Myocyte (in vitro differentiated cells): ENCODE measurements at regions not wholly inside any gene's neighbourhood (a gene's known extent, or its start where the extent isn't known, plus 50 kb on each side); places are given as distances from the start of the nearest gene placed in this dataset.
"Not testable (repeated sequence)": the region's sequence is repeated elsewhere in the genome, so short reads cannot be mapped to it uniquely, and the experiment has no call there.

Source experiments
- DNase-seq: peaks from one replicate; pipeline ENCODE4 v3.0.0-alpha.2; 2012; ENCODE audit warnings: low read depth

DNA sequence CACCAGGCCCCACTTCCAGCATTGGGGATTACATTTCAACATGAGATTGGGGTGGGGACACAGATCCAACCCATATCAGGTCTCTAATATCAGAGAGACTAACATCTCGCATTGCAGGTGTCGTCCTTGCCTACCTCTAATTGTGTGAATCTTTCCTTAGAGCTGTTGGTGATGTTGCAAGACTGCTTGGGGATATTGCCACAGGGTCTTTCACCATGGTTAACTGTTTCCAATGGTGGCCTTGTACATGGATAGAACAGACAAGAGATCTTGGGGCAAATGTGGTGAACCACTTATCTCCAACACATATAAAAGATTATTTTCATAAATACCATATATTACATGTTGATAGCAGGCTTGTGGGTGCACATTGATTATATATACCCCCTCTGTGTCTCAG lies 270.3 kb upstream of the LINC00305 start:
- DNase-seq = no peak

DNA sequence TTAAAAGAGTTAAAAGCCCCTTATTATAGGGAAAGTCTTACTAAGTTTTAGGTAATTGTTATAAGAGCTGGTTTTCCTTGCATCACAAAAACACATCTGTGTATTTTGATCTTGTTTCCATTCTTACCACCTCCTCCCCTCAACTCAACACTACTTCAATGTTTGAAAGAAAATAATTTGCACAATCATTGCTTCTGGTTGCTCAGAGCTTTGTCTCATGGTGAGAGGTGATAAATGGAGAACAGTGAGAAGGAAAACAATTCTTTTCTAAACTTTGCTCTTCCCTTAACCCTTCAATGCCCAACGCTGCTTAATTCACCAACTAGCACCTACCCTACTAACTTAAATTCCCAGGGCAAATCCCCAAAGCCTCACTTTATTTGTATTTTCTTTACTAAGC lies 268.1 kb upstream of the LINC00305 start:
- no peak for DNase-seq

DNA sequence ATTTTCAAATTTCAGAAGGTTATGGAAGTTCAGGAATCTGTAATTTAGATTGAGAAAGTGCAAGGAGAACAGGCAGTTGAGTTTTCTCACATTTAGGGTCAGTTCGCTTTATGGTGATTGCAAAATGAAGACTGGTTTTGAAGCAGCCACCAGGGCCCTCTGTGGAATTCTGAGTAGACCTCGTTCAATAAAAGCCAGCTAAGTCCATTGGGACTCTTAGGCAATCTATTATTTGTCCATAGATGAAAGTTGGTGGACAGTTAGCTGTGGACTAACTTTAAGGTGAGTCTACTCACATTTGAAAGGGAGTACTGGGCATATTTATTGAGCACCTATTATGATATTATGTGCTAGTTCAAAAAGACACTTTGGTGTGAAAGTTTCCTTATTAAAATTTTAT lies 266.3 kb upstream of the LINC00305 start:
- no peak for DNase-seq

DNA sequence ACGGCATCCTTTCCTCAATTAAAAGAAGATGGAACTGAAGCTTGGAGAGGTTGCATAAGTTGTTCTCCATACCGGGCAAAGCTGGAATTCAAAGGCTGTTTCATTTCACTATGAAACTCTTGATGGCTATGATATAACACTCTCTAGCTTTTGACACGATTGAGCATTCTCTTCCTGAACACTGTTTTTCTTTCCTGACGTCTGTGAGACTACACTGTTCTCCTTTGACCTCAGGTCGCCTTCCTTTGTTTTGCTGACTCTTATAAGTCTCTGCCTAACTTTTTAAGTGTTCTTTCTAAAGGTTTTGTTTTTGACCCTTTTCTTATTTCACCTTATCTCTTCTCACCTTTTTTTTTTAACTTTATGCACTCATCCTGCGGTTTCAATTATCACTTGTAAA lies 261.8 kb upstream of the LINC00305 start:
- no peak for DNase-seq

DNA sequence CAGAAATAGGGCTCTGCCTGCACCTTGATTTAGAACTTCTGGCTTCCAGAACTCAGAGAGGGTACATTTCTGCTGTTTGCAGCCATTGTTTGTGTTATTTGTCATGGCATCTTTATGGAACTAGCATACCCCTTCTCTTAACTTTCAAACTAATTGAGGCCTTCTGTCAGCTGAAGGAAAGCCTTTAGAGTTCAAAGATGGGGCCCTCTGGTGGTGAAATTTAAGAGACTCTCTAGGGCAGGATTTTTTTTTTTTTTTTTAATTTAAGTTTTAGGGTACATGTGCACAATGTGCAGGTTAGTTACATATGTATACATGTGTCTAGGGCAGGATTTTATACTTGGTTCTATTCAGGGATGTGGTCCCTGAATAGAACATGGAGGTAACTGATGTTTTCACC lies 260.6 kb upstream of the LINC00305 start:
- no peak for DNase-seq

DNA sequence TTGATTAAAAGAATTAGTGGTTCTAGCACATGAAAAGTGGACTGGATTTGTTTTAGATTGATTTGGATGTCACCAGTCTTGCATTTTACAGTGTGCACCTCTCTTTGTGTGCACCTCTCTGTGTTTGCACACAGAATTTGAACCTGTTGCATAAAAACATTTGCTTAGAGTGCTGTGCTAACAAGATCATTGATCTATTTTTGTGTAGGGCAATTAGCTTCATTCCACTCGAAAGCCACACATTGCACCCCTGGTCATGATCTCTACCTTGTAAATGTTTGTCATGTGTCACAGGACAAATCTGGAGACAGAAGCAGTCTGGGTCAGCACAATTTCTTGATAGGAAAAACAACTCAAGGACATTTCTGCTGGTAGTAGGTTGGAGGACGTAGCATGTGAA lies 258.7 kb upstream of the LINC00305 start:
- no peak for DNase-seq

DNA sequence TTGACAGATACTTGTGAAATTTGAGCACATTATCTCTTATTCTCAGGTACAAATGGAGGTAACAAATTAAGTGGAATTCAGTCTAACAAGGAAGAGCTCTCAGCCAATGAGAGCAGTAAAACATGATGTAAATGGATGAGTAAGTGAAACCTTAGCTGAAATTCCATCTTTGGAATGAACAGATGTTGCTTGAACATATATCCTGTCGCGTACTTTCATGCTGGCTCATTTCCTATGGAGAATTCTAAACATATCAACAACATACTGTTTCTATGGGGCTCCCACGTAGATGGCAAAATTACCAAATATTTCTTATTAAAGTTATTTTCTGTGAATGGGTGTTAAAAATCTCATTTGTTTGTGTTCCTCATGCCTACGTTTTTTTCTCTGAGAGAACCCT lies 256.3 kb upstream of the LINC00305 start:
- DNase-seq = no peak

DNA sequence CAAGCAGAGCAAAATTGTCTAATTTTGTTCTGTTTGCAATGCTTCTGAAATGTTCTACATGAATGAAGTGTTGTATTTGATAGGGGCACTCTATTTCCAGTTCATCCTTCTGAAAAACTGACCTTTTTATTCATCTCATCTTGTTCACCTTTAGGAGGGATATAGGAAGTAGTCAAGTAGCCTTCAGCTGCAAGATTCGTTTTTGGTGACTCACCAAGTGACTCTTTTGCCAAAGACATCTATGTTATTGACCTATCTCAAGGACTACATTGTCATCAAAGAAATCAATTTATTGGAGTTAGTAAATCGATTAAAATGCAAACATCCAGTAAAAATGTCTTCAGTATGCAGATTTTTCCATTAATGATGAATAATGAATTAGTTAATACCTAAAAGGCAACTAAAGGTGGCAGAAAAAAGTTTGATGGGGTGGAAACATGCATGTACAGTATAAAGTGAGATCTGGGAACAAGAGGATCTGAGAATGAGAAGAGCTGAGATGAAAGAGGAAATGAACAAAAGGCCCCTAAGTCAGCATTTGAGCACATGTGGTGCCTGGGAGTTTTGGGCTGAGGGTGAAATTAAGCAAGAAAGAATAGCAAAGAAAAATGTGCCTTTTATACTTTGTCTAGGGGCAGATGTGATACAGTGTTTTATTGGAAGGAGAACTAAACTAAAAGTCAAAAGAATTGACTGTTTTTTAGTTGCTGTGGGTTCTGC lies 255.1 kb upstream of the LINC00305 start:
- DNase-seq = no peak

DNA sequence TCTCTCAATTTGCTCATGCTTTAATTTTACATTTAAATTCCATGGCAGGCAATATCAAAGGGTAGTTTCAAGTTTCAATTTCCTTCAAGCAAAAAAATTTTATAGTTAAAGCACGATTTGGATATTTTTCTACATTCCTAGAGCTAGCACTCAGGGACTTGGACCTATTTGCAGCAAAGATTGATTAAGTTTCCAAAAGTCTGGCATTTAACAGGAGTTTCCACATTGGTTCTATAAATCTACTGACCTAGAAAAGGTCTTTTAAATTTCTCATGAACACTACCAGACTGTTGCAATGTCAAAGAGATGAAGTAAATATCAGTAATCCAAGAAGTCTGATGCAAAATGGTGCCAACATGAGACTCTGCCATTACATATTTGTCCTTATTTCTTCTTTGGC lies 253.7 kb upstream of the LINC00305 start:
- DNase-seq = no peak

DNA sequence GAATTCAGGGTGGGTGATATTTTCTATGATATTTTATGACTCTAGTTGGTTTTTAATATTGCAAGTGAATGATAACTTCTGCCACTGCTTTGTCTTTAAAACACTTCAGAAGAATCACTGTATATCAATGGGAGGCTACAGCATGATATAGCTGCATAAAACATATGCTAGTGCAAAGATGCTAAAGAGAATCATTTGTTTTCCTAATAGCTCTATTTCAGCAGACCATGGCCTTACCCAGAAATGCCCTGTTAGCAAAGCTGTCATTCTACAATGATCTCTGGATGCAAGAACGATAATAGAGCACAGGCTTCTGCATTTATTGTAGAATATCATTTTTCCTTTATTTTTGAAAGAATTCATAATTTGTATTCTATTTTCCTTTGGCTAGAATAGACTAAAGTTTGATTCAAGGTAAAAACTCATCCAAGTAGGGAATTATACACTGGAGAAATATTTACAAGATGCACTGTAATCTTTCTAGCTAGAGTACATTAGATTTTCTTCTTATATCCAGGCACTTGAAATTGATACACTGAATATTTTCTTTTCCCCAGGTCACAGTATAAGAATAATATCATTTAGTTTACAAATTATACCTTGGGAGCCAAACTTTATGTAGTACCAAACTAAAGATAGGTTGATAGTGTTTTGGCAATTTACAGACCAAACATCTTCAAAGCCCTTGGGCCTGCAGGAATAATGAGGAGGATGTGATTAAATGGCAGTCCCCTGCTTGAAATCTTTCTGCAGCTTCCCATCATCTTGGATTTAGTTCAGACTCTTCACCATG lies 252.6 kb upstream of the LINC00305 start:
- no peak for DNase-seq

DNA sequence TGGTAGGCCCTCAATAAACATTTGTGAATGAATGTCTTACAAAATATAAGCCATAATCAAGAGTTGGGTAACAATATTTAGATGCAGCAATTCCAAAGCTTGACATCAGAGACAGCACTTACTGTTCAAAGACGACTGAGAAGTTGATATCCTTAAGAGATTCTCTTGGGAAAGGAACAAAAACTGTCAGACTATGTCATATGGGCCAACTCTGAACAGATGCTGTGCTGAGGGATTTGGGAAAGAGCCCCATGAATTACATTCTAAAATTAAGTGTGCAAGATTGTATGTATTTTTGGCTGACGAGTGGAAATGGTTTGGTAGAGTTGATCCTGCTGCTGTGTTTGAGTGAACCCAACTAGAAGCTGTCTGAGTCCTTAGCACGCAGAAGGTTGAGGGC lies 250.7 kb upstream of the LINC00305 start:
- DNase-seq = no peak

DNA sequence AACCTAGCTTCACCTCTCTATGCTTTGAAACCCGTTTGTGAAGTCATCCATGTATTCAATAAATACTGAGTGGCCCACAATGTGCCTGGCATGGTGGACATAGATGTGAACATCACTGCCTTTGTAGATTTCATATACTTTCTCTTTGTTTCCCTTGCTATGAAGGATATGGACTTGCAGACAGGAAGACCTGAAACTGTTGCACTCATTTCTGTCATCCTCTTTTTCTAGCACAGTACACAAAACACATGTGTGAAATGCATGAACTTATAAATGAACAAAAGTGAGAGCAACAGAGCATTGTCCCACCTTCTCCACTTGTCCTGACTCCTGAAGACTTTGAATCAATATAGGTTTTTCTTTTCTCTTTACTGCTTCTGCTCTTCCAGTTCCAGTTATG lies 249.4 kb upstream of the LINC00305 start:
- no peak for DNase-seq

DNA sequence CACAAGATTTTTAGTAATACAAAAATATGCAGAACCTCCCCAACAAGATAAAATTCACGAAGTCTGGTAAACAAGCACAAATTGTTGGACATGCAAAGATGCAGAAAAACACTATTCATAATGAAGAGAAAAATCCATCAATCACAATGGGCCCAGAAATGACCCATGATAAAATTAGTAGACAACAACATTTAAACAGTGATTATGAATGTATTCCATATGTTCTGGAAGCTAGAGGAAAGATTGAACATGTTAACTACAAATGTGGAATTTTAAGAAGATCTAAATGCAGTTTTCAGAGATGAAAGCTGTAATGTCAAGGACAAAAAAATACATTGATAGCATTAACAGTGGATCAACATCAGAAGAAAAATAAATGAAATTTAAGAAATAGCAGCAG lies 243.3 kb upstream of the LINC00305 start:
- no peak for DNase-seq

DNA sequence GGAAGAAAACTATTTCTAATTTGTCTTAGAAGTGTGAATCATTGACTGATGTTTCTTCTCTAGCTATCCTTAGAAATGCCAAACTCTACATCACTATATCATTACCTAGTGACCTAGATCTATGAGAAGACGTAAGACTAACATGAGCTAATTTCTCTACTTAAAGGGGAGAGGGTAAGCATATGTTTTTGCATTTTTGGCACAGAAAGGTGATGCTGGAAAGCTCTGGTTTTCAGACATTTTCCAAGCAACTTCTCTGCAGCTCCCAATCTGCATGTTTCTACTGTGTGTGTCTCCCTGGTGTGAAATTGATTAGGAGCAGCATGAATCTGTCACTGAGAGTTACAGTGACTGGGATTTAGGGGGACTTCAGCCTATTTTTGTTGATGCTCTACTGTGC lies 235.2 kb upstream of the LINC00305 start:
- no peak for DNase-seq

DNA sequence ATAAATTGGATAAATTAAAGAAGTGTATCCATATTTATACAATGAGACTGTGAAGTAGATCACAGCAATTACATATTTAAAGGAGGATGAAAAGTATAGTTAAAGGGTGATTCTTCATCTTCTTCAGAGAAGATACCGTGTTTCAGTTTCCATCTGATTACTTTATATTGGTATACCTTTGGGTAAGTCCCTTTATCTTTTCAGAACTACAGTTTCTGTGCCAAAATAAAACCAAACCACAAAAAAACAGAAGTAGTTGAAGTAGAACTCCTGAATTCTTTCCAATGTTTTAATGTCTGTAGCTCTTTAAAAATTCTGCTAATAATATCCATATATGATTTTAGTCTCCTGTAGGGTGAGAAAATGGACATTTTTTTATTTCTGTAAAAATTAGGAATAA lies 231.2 kb upstream of the LINC00305 start:
- DNase-seq = no peak

DNA sequence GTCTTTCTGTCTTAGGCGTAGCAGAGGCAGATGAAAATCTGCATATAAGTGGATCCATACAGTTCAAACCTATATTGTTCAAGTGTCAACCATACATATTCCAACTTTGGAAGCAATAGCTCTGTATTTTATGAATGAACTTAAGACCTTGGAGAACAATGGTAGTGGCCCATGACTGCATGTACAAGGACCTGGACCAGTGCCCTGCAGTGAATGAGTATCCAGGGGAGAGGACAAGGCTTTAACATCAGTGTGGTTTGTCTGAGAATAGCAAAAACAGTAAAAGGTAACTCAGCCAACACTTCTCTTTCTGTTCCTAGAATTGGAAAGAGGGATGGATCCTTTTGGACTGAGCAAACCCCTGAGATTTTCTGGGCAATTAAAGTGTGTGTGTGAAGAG lies 230.8 kb upstream of the LINC00305 start:
- DNase-seq = no peak

DNA sequence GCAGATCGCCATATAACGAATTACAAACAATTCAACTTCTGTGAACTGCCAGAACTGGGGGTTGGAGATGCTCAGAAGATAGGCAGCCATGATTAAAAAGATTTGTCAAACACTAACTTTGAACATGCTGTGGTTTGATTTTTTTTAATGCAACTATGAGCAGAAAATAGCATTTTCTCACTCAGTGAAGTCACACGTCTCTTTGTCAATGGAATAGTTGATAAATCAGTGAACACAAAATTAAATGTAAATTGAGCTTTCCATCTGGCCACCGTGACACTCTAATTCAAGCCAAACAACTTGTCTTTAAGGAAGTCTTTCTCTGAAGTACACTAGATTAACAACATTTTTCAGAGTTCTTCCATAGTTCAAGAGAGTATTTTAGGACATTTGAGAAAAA lies 228.6 kb upstream of the LINC00305 start:
- DNase-seq = no peak

DNA sequence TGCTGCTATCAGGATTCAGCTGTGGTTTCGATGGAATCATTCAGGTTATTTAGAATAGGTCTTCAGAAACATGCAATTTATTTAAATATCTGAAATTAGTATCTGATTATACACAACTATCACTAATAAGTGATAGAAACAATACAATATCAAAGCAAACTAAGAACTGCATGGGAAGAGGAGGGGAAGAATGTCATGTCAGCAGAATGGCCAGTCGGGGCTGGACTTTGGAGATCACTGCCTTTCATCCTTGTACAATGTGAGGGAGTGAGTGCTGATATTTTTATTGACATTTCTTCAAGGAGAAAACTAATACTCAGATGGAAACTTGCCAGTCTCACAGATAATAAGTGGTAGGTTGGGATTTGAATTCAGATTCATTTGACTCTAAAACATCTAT lies 224.0 kb upstream of the LINC00305 start:
- DNase-seq = no peak

DNA sequence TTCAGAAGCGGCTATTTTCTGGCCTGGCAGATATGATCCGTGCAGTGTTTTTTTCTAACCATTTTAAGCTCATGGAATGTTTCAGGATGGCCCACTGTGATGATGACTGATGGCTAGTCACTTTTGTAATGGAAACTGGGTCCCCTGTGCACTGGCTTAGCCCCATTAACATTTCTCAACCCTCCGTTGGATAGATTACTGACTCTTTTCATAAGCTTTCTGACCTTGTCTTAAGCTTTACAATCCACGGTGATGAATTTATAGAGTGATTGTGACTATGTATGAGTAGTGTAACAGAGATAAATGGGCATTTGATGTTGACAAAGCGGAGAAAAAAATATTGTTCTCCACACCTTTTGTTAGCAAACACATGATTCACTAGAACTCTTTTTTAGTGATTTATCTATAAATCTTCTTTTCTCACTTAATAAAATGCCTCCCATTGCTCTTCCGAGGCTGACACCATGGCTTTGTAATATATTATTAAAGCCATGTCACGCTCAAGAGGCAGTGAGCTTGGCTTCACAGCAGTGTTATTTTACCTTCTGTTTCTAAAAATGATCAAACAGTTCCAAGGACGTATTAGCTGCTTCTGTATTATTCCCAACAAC lies 221.0 kb upstream of the LINC00305 start:
- DNase-seq = not testable (repeated sequence)

DNA sequence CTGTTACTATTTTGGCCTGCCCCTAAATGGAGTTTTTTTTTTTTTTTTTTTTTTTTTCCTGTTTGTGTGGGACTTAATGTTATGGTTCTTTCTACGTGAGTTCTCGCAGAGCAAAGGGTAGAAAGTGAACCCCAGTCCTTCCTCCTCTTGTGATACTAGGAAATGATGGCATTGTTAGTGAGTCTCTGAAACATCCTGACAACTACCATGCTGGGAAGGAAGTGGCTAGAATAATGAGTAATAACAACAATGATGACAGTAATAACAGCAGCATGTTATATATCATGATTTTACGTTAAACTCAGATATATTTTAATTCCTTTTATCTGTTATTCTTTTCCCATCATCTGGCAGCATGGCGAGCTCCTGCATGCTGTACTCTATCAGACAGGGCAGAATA lies 216.2 kb upstream of the LINC00305 start:
- no peak for DNase-seq

DNA sequence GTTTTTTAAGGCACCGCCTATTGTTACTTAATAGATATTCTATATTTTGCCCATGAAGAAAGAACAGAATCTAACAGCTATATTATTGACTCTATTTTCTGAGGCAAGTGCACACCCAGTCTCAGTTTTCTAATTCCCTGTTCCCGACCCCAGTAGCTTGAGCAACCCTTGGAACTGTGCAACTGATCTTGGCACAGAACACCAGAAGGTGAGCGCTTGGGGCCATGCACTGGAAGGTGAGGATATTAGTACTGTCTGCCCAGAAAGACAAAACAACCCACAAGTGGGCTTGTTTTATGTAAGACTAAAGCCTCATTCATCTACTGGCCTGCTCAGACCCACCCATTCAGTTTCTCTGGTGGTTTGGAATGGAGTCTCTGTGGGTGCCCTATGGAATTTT lies 188.8 kb upstream of the LINC00305 start:
- DNase-seq = no peak

DNA sequence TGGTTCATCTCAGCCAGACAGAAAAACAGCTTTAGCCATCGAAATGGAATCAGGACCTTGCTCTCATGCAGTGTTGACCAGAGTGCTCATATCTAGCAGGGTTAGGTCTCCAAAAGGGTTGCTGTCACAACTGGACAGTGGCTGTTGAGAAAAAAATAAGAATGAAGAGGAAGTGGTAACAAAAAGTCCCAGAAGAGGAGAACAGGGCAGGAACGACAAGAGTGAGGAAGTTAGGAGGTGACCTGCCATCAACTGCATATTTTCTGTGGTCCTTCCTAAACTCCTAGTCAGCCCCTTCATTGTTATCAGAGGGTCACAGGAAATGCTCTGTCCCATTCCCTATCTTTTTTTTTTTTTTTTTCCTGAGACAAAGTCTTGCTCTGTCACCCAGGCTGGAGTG lies 188.1 kb upstream of the LINC00305 start:
- no peak for DNase-seq

DNA sequence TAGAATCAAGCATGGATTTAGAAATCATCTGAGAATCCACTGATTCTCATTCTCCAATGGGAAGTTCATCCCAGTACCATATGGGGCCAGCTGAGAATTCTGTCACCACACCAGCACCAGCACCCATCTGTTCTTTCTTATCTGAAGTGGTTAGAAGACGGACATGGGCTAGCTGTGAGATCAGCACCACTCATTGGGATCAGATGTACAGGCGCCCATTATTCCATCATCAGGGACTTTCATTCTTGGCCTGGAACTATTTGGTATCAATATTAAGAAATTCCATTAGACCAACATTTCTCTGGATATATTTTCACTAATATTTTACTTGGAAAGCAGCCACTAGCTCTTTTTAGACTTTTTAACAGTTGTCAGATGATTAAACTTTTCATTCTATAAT lies 185.9 kb upstream of the LINC00305 start:
- no peak for DNase-seq
